HG02623 (cell line): ENCODE measurements at regions not wholly inside any gene's neighbourhood (a gene's known extent, or its start where the extent isn't known, plus 50 kb on each side); places are given as distances from the start of the nearest gene placed in this dataset.

Source experiments
- ATAC-seq: cut with Tn5 transposase; IDR thresholded peaks from one replicate; pipeline ENCODE4 v1.9.1; 2021; ENCODE audit warnings: moderate library complexity; ENCODE audit not compliant: unreplicated experiment

DNA sequence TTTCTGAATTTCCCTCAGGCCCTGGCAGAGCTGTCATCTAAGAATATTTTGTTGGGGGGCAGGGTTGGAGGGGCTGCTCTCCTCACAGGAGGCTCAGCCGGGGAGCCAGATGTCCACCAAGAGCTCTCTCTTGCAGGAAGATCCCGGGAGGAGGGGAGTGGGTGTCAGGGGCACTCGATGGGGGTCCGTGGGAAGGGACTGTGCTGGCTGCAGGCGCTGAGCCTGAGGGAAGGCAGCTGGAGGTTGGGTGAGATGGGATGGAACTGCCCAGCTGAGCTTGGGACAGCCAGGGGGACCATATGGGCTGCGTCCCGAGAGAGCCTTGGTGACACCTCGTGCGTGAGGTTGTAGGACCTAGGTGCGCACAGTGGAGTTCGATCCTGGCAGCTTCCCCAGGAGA is 111.2 kb upstream of the GSE1 start:
- no peak for ATAC-seq

DNA sequence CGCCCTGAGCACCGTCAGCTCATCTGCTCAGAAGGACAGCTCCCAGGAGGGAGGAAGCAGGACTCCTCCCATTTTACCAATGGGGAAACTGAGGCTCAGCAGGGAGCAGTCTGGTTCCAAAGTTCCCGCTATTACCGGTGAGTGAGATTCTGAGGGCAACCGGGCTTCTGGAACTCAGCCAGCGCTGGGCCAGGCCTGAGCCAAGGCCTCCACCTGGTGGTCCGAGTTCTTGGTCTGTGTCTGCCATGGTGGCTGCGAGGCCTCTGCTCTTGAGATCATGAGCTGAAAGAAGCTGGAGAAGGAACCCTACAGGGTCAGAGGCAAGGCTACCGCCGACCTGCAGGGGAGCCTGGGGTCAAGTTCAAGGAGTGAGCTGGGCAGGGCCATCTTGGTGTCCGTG is 110.8 kb upstream of the GSE1 start:
- ATAC-seq, result no peak

DNA sequence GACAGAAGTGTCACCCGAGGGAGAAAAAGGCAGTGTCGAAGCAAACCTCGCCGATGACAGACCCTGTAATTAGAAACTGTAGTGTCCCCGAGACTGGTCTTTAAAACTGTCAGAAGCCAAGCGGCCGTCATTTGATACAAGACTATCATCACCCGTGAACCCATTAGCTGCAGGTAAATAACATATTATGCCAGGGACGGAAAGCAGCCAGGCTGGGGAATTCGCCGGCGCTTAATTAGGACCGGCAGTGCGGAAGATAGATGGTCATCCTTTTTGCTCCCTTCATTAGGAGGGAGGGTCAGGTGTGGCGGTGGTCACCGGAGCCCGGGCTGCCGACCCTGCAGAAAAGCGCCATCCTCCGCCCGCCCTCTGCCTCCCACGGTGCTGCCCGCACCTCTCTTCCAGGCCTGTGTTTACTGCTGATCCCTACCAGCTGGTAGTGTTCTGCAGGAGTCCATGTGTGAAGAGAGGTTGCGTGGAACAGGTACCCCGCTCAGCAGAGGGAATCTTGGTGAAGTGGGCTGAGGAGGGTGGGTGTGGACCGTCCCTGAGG is 109.4 kb upstream of the GSE1 start:
- ATAC-seq, result no peak

GRCh38 chr16:85504242-85504641 is 108.9 kb upstream of the GSE1 start:
- ATAC-seq, result no peak

- no peak for ATAC-seq
These were observed 107.1 kb upstream of the GSE1 start for GRCh38 chr16:85505794-85506634.

- no peak for ATAC-seq
These were observed 106.5 kb upstream of the GSE1 start for GRCh38 chr16:85506635-85506911.

DNA sequence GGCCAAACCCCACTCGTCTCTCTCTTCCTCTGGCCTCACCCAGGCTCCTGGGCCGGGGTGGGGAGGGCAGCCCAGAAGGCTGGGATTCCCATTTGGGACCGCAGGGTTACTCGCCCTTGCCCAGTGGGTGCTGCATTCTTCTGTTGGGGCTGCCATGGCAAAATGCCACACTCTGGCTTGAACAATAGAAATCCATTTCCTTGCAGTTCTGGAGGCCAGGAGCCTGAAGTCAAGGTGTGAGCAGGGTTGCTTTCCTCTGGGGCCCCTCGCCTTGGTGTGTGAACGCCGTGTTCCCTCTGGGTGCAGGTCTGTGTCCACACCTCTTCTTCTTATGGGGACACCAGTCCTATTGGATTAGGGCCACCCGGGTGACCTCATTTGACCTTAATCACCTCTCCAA is 105.8 kb upstream of the GSE1 start:
- ATAC-seq, result no peak

- ATAC-seq, result no peak
These were observed 104.7 kb upstream of the GSE1 start for GRCh38 chr16:85508388-85508787.

GRCh38 chr16:85508993-85509392 is 104.1 kb upstream of the GSE1 start:
- ATAC-seq, result no peak

- no peak for ATAC-seq
These were observed 103.0 kb upstream of the GSE1 start for GRCh38 chr16:85510041-85510659.

- ATAC-seq, result no peak
These were observed 100.9 kb upstream of the GSE1 start for GRCh38 chr16:85511938-85512807.

DNA sequence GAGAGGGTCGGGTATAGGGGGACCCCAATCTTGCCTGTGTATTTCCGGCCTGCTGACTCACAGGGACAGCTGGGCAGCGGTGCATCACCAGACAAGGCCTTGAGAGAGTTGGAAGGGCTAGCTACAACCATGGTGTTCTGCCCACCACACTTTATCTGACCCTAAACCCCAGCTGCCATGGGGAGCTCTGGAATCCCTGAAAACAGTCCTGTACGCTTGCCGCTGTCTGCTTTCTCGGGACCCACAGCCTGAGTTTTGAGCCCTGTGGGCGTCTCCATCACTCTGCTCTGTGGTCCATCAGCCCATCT is 100.4 kb upstream of the GSE1 start:
- ATAC-seq, result no peak

DNA sequence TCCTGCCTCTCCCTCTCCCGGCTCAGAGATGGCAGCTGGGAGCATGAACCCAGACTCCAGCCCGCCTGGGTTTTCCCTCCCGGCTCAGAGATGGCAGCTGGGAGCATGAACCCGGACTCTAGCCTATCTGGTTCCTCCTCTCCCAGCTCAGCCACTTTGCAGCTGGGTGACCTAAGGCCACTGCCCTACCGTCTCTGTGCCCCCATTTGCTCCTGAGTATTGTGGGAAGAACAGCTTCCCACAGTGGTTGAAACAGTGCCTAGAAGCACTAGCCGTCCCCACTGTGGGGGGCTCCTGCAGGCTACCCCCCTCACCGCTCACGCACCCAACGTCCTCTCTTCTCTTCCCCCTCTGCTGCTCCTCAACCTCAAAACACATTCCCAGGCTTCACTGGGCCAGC is 99.9 kb upstream of the GSE1 start:
- no peak for ATAC-seq

- ATAC-seq, result no peak
These were observed 99.5 kb upstream of the GSE1 start for GRCh38 chr16:85513649-85514048.

DNA sequence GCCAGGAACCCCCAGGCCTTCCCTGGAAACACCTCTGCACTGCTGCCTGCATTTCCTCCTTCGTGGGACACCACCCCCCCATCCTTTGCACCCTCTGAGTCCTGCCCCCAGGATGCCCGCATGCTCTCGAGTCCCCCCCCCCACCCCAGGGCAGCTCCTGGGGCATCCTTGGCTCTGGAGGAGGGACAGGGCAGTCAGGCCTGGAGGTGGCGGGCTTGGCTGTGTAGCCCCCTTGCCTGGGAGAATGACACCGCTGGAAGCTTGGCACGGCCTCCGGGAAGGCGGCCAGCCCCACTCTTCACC is 98.9 kb upstream of the GSE1 start:
- ATAC-seq, result no peak

DNA sequence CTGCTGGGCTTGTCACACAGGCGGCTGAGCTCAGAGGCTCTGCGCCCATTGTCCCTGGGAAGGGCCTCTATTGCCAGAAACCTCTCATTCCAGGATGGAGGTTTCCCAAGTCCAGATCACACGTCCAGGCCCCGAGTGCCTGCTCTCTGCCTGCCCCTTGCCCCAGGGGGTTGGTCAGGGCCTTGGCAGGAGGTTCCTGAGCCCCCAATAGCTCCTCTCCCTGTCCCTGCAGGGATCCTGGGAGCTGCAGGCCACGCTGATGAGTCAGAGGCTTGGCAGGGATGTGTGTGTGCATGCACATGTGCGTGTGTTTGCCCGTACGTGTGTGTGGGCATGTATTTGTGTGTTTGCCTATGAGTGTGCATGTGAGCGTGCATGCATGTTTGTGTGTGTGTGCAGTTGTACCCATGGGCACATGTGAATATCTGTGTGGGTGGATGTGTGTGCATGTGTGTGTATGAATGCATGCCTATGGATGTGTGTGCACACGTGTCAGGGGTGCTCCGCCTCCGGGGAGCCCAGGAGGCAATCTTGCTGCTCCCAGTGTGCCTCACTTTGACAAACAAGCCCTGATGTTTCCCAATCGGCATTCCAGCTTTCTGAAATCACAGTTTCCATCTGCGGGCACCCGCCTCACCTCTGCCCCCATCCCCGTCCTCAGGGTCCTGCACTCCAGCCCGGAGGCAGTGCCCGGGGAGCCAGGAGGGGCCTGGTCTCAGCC is 98.4 kb upstream of the GSE1 start:
- no peak for ATAC-seq

DNA sequence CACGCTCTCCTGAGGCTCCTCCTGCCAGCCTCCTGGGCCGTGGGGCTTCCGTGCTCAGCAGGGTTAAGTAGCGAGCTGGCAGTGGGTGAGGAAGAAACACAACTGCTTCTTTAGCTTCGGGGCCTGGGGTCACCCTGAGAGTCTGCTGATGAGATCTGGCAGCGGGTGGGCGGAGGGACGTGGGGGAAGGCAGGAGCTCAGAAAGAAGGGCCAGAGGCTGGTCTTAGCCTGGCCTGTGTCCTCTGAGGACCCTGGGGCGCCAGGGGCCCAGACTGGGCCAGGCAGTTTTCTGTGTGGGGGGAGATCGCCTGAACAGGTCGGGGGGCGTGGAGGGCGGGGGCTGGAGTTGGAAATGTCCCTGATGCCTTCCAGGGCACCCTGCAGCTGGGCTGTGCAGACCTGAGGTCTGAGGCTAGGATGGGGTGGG is 97.8 kb upstream of the GSE1 start:
- no peak for ATAC-seq

DNA sequence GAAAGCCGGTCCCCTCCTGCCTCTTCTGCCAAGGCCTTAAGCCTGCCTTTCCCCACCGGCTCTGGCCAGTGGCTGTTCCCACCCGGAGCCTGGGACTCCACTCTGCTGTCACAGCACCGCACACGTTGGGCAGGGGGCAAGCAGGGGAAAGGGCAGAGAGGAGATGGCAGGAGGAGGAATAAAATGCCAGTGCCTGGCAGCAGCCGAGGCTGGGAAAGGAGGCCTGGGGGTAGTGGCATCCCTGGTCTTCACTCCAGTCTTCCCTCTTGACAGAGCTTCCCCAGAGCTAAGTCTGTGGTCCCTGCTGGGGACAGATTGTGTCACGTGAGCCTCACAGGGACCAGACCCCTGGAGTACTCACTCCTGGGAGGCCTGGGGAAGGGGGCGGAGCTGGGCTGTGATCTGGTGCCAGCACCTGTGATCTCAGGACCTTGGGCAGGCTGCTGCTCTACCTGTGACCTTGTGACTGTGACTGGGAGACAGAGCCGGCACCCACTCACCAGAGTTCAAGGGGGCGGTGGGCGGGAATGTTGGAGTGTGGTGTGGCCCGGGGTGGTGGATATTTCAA is 97.2 kb upstream of the GSE1 start:
- no peak for ATAC-seq

GRCh38 chr16:85517154-85517553 is 96.0 kb upstream of the GSE1 start:
- no peak for ATAC-seq

GRCh38 chr16:85517563-85518179 is 95.5 kb upstream of the GSE1 start:
- ATAC-seq, result no peak
